Activated T-cell treated with anti-CD3 and anti-CD28 coated beads, Interleukin-2, amount 50 U/mL, for 72 hours (primary cell): ENCODE measurements at regions not wholly inside any gene's neighbourhood (a gene's known extent, or its start where the extent isn't known, plus 50 kb on each side); places are given as distances from the start of the nearest gene placed in this dataset.
A peak's percentile ranks its signal among the peaks of the same experiment; 100 is the strongest.
"Not testable (repeated sequence)": the region's sequence is repeated elsewhere in the genome, so short reads cannot be mapped to it uniquely, and the experiment has no call there.

ENCODE experiments used
- ATAC-seq, 2 donors: fragments of 150-1000 bp; cut with Tn5 transposase; replicated peaks in 1 of 2; 2 replicates each; pipeline ENCODE4 v1.10.0; 2021; ENCODE audit warnings: moderate library complexity in 2 of 2, mild to moderate bottlenecking in 1 of 2
- DNase-seq, 2 donors: peaks; one replicate each; pipeline ENCODE4 v3.0.0; 2021 to 2022; ENCODE audit warnings: mixed read lengths in 1 of 2
- H3K27ac Mint-ChIP-seq: one replicate; pipeline ENCODE4 v1.8.0; 2022; ENCODE audit warnings: mild to moderate bottlenecking, moderate library complexity, mixed read lengths
- H3K27me3 Mint-ChIP-seq: one replicate; pipeline ENCODE4 v1.8.0; 2022; ENCODE audit warnings: low read depth, mixed read lengths
- H3K36me3 Mint-ChIP-seq, 2 donors: one replicate each; pipeline ENCODE4 v1.8.0; 2022; ENCODE audit warnings: mixed read lengths in 2 of 2, mild to moderate bottlenecking in 1 of 2; ENCODE audit not compliant: insufficient read depth in 2 of 2
- H3K4me1 Mint-ChIP-seq: one replicate; pipeline ENCODE4 v1.8.0; 2022; ENCODE audit warnings: low read depth, mixed read lengths
- H3K4me3 Mint-ChIP-seq, 2 donors: one replicate each; pipeline ENCODE4 v1.8.0; 2022; ENCODE audit warnings: mild to moderate bottlenecking in 2 of 2, mixed read lengths in 2 of 2, moderate library complexity in 2 of 2
- H3K9me3 Mint-ChIP-seq, 2 donors: one replicate each; pipeline ENCODE4 v1.8.0; 2022; ENCODE audit warnings: mixed read lengths in 2 of 2

GRCh38 chr2:95654897-95655296, 63.1 kb downstream of the TRIM43 start:
- H3K27me3 Mint-ChIP-seq, ATAC-seq, DNase-seq, H3K4me3 Mint-ChIP-seq, H3K27ac Mint-ChIP-seq, H3K36me3 Mint-ChIP-seq, H3K9me3 Mint-ChIP-seq, H3K4me1 Mint-ChIP-seq: not testable (repeated sequence)

- H3K4me3 Mint-ChIP-seq, ATAC-seq, H3K27me3 Mint-ChIP-seq, H3K9me3 Mint-ChIP-seq, H3K4me1 Mint-ChIP-seq, H3K36me3 Mint-ChIP-seq, H3K27ac Mint-ChIP-seq, DNase-seq: not testable (repeated sequence)
Measured at GRCh38 chr2:95656553-95656952, 64.8 kb downstream of the TRIM43 start.

GRCh38 chr2:95657937-95658336, 66.1 kb downstream of the TRIM43 start:
- H3K4me1 Mint-ChIP-seq, H3K9me3 Mint-ChIP-seq, H3K36me3 Mint-ChIP-seq, H3K27ac Mint-ChIP-seq, H3K27me3 Mint-ChIP-seq, DNase-seq, ATAC-seq, H3K4me3 Mint-ChIP-seq: not testable (repeated sequence)

GRCh38 chr2:95660766-95661562, 69.2 kb downstream of the TRIM43 start:
- not testable (repeated sequence) for ATAC-seq, H3K4me3 Mint-ChIP-seq, H3K27ac Mint-ChIP-seq, DNase-seq, H3K27me3 Mint-ChIP-seq, H3K4me1 Mint-ChIP-seq, H3K36me3 Mint-ChIP-seq, H3K9me3 Mint-ChIP-seq

- not testable (repeated sequence) for H3K4me1 Mint-ChIP-seq, H3K36me3 Mint-ChIP-seq, H3K27me3 Mint-ChIP-seq, H3K9me3 Mint-ChIP-seq, H3K4me3 Mint-ChIP-seq, ATAC-seq, H3K27ac Mint-ChIP-seq, DNase-seq
Measured at GRCh38 chr2:95663471-95664441, 72.0 kb downstream of the TRIM43 start.

GRCh38 chr2:95666636-95667035, 74.8 kb downstream of the TRIM43 start:
- not testable (repeated sequence) for H3K36me3 Mint-ChIP-seq, H3K4me3 Mint-ChIP-seq, DNase-seq, ATAC-seq, H3K27me3 Mint-ChIP-seq, H3K27ac Mint-ChIP-seq, H3K9me3 Mint-ChIP-seq, H3K4me1 Mint-ChIP-seq

- Mint-ChIP-seq H3K36me3 (no peaks in the 10 kb centered on the region), H3K27ac (no peak overlapping the region), H3K4me1 (peaks cover 8% of the 10 kb centered on the region), H3K9me3 (no peaks in the 10 kb centered on the region), H3K27me3 (peaks cover 9% of the 10 kb centered on the region), H3K4me3 (no peak overlapping the region)
- DNase-seq (no peak), ATAC-seq (no peak)
Measured at GRCh38 chr2:95667480-95667879, 75.7 kb downstream of the TRIM43 start.

- peak in 1 of 2 donors; percentile 6 for DNase-seq
- H3K9me3 Mint-ChIP-seq, H3K4me3 Mint-ChIP-seq, H3K4me1 Mint-ChIP-seq, H3K36me3 Mint-ChIP-seq, H3K27ac Mint-ChIP-seq: not testable (repeated sequence)
- peaks cover 17% of the 10 kb centered on the region for H3K27me3 Mint-ChIP-seq
- peak; percentile 79 to 91 for ATAC-seq
Measured at GRCh38 chr2:95668934-95669333, 77.1 kb downstream of the TRIM43 start.

GRCh38 chr2:95669441-95669991, 77.7 kb downstream of the TRIM43 start:
- Mint-ChIP-seq H3K27ac (no peak overlapping the region), H3K4me3 (no peak overlapping the region), H3K36me3 (no peaks in the 10 kb centered on the region), H3K27me3 (peaks cover 20% of the 10 kb centered on the region), H3K4me1 (peaks cover 8% of the 10 kb centered on the region), H3K9me3 (no peaks in the 10 kb centered on the region)
- DNase-seq = no peak
- no peak for ATAC-seq

- no peak overlapping the region for H3K27ac Mint-ChIP-seq
- H3K9me3 Mint-ChIP-seq = no peaks in the 10 kb centered on the region
- H3K36me3 Mint-ChIP-seq = no peaks in the 10 kb centered on the region
- peaks cover 20% of the 10 kb centered on the region for H3K27me3 Mint-ChIP-seq
- DNase-seq (no peak), ATAC-seq (no peak)
- peaks cover 8% of the 10 kb centered on the region for H3K4me1 Mint-ChIP-seq
- H3K4me3 Mint-ChIP-seq = no peak overlapping the region
Measured at GRCh38 chr2:95670167-95670566, 78.4 kb downstream of the TRIM43 start.

- H3K36me3 Mint-ChIP-seq = no peaks in the 10 kb centered on the region
- no peaks in the 10 kb centered on the region for H3K9me3 Mint-ChIP-seq
- no peak for ATAC-seq
Measured at GRCh38 chr2:95670686-95671085, 78.9 kb downstream of the TRIM43 start.

GRCh38 chr2:95671171-95671570, 79.4 kb downstream of the TRIM43 start:
- H3K27ac Mint-ChIP-seq, H3K4me3 Mint-ChIP-seq, H3K4me1 Mint-ChIP-seq, H3K9me3 Mint-ChIP-seq, H3K36me3 Mint-ChIP-seq, DNase-seq, ATAC-seq: not testable (repeated sequence)
- peaks cover 21% of the 10 kb centered on the region for H3K27me3 Mint-ChIP-seq

More at GRCh38 chr2:95670686-95671085, 78.9 kb downstream of the TRIM43 start:
- Mint-ChIP-seq H3K4me3 (no peak overlapping the region), H3K4me1 (peaks cover 8% of the 10 kb centered on the region), H3K27ac (no peak overlapping the region), H3K27me3 (peaks cover 23% of the 10 kb centered on the region)
- DNase-seq = no peak

- DNase-seq, H3K9me3 Mint-ChIP-seq, H3K4me1 Mint-ChIP-seq, H3K36me3 Mint-ChIP-seq, H3K4me3 Mint-ChIP-seq, ATAC-seq, H3K27ac Mint-ChIP-seq: not testable (repeated sequence)
- H3K27me3 Mint-ChIP-seq = peaks cover 18% of the 10 kb centered on the region
Measured at GRCh38 chr2:95671992-95672391, 80.2 kb downstream of the TRIM43 start.
